ENCODE measurements at regions not wholly inside any gene's neighbourhood (a gene's known extent, or its start where the extent isn't known, plus 50 kb on each side); places are given as distances from the start of the nearest gene placed in this dataset.

DNA sequence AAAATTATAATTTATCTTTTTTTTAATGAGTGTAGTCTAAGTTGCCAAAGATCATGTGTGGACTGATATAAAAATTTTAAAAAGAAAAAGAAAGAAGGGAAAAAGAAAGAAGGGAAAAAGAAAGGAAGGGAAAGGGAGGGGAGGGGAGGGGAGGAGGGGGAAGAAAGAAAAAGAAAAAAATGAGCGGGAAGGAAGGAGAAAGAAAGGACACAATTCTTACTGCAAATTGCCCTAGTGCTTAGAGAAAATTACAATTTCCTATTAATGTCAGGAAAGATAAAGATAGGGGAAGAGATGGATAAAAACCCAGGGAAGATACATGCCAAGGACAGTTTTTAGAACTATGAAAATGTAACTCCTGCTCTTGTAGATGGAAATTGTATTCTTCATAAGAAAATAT lies 789.7 kb upstream of the GRAMD2B start:
- TF ChIP-seq POLR2A (IDR thresholded peaks at IDR 0.05): no peak
- TF ChIP-seq, protein P1, sequence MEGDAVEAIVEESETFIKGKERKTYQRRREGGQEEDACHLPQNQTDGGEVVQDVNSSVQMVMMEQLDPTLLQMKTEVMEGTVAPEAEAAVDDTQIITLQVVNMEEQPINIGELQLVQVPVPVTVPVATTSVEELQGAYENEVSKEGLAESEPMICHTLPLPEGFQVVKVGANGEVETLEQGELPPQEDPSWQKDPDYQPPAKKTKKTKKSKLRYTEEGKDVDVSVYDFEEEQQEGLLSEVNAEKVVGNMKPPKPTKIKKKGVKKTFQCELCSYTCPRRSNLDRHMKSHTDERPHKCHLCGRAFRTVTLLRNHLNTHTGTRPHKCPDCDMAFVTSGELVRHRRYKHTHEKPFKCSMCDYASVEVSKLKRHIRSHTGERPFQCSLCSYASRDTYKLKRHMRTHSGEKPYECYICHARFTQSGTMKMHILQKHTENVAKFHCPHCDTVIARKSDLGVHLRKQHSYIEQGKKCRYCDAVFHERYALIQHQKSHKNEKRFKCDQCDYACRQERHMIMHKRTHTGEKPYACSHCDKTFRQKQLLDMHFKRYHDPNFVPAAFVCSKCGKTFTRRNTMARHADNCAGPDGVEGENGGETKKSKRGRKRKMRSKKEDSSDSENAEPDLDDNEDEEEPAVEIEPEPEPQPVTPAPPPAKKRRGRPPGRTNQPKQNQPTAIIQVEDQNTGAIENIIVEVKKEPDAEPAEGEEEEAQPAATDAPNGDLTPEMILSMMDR (IDR thresholded peaks at IDR 0.05): no peak

All from lower leg skin (tissue), 3 donors.